C4-2B (cell line): ENCODE measurements at regions not wholly inside any gene's neighbourhood (a gene's known extent, or its start where the extent isn't known, plus 50 kb on each side); places are given as distances from the start of the nearest gene placed in this dataset.

ENCODE experiments used
- CTCF ChIP-seq: fragments of 450-650 bp; conservative IDR thresholded peaks from 2 replicates; pipeline ENCODE4 v1.5.1; 2017; ENCODE audit warnings: mild to moderate bottlenecking
- ZFX ChIP-seq: fragments of 450-650 bp; IDR thresholded peaks from 2 replicates; pipeline ENCODE4 v1.6.1; 2017

DNA sequence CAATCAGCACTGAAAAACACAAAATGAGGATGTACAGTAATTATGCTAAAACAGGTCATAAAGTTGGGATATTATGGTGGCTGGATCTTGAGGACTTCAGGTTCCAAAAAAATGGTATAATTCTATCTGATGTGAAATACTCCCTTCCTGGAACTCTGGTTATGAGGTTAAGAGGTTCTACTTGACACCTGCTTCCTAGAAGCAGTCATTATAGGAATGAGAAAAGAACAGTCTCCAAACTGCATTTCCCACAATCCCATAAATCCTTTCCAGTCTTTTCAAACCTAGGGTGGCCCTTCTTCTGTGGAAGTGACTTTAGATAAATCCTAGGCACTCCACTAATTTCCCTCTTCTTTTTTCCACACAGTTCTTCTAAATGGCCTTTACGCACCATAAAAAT, 63.7 kb upstream of the OR10AD1 start:
- no peak for TF ChIP-seq CTCF
- TF ChIP-seq ZFX: no peak
